Neural cell (in vitro differentiated cells): ENCODE measurements at regions not wholly inside any gene's neighbourhood (a gene's known extent, or its start where the extent isn't known, plus 50 kb on each side); places are given as distances from the start of the nearest gene placed in this dataset.

Source experiments
- H2AFZ ChIP-seq: fragments of 200-600, 300-800 bp; sonication (generic), shearing (Covaris generic); 2 replicates; pipeline ENCODE4 v1.6.0; 2014; ENCODE audit warnings: low read depth, mild to moderate bottlenecking, antibody characterized with exemption, low read length, moderate library complexity
- H3F3A ChIP-seq: fragments of 200-600 bp; shearing (Covaris generic); 2 replicates; pipeline ENCODE4 v1.6.1; 2016; ENCODE audit warnings: mild to moderate bottlenecking, moderate library complexity, mixed read lengths, antibody characterized with exemption, low read length; ENCODE audit not compliant: insufficient read depth, poor library complexity, severe bottlenecking
- H3K27ac ChIP-seq: fragments of 200-600, 300-800 bp; sonication (generic), shearing (Covaris generic); 2 replicates; pipeline ENCODE4 v1.5.1; 2014; ENCODE audit warnings: mild to moderate bottlenecking, low read length, moderate library complexity
- H3K27me3 ChIP-seq: fragments of 300-800, 200-600 bp; sonication (generic), shearing (Covaris generic); 2 replicates; pipeline ENCODE4 v1.6.0; 2014; ENCODE audit warnings: mild to moderate bottlenecking, low read depth, low read length, moderate library complexity; ENCODE audit not compliant: insufficient read depth
- H3K36me3 ChIP-seq: fragments of 300-800, 200-600 bp; sonication (generic), shearing (Covaris generic); 2 replicates; pipeline ENCODE4 v1.5.1; 2014; ENCODE audit warnings: mild to moderate bottlenecking, antibody characterized with exemption, low read length, moderate library complexity; ENCODE audit not compliant: insufficient read depth
- H3K4me2 ChIP-seq: fragments of 300-800, 200-600 bp; sonication (generic), shearing (Covaris generic); 2 replicates; pipeline ENCODE4 v1.6.0; 2014; ENCODE audit warnings: mild to moderate bottlenecking, low read length
- H3K4me3 ChIP-seq: fragments of 300-800, 200-600 bp; sonication (generic), shearing (Covaris generic); 2 replicates; pipeline ENCODE4 v1.5.1; 2014; ENCODE audit warnings: mild to moderate bottlenecking, low read length, moderate library complexity
- H3K79me2 ChIP-seq: fragments of 200-600 bp; shearing (Covaris generic); replicated peaks from 2 replicates; pipeline ENCODE4 v1.6.0; 2014; ENCODE audit warnings: mild to moderate bottlenecking, low read length, moderate library complexity; ENCODE audit not compliant: insufficient read depth
- H3K9ac ChIP-seq: fragments of 300-800, 200-600 bp; sonication (generic), shearing (Covaris generic); 2 replicates; pipeline ENCODE4 v1.6.1; 2016; ENCODE audit warnings: mild to moderate bottlenecking, low read length, mixed read lengths
- H3K9me2 ChIP-seq: fragments of 200-600 bp; shearing (Covaris generic); 2 replicates; pipeline ENCODE4 v1.6.1; 2016; ENCODE audit warnings: mild to moderate bottlenecking, low read length, mixed read lengths; ENCODE audit not compliant: insufficient read depth
- H3K9me3 ChIP-seq: fragments of 200-600, 300-800 bp; sonication (generic), shearing (Covaris generic); 2 replicates; pipeline ENCODE4 v1.6.1; 2016; ENCODE audit warnings: mild to moderate bottlenecking, mixed run types, low read length, moderate library complexity, mixed read lengths
- H4K20me1 ChIP-seq: fragments of 200-600 bp; shearing (Covaris generic); 2 replicates; pipeline ENCODE4 v1.6.1; 2016; ENCODE audit warnings: mild to moderate bottlenecking, mixed run types; ENCODE audit not compliant: insufficient read depth
- EP300 ChIP-seq: fragments of 450-650 bp; conservative IDR thresholded peaks from 2 replicates; pipeline ENCODE4 v1.6.1; 2014; ENCODE audit warnings: antibody characterized with exemption, mild to moderate bottlenecking, moderate library complexity; ENCODE audit not compliant: poor library complexity, severe bottlenecking
- EZH2 ChIP-seq: fragments of 200-600, 300-800 bp; shearing (Covaris generic), sonication (generic); IDR thresholded peaks from 2 replicates; pipeline ENCODE4 v1.6.1; 2014; ENCODE audit warnings: antibody characterized with exemption, low read length, borderline replicate concordance, mild to moderate bottlenecking; ENCODE audit not compliant: insufficient read depth, poor library complexity, severe bottlenecking
- MXI1 ChIP-seq: fragments of 450-650 bp; conservative IDR thresholded peaks from 2 replicates; pipeline ENCODE4 v1.6.1; 2014; ENCODE audit warnings: antibody characterized with exemption, mild to moderate bottlenecking; ENCODE audit not compliant: poor library complexity, severe bottlenecking
- POLR2AphosphoS5 ChIP-seq: IDR thresholded peaks from 2 replicates; pipeline ENCODE4 v1.6.1; 2012
- RAD21 ChIP-seq: fragments of 450-650 bp; conservative IDR thresholded peaks from 2 replicates; pipeline ENCODE4 v1.6.1; 2014; ENCODE audit warnings: antibody characterized with exemption, mild to moderate bottlenecking, moderate library complexity
- REST ChIP-seq: IDR thresholded peaks from 2 replicates; pipeline ENCODE4 v1.6.1; 2012; ENCODE audit warnings: borderline replicate concordance
- SMC3 ChIP-seq: fragments of 450-650 bp; conservative IDR thresholded peaks from 2 replicates; pipeline ENCODE4 v1.6.1; 2014; ENCODE audit warnings: antibody characterized with exemption, mild to moderate bottlenecking, moderate library complexity; ENCODE audit not compliant: poor library complexity
- TAF1 ChIP-seq: IDR thresholded peaks from 2 replicates; pipeline ENCODE4 v1.6.1; 2012; ENCODE audit warnings: low read depth
- TF ChIP-seq, protein P1 (sequence below): fragments of 450-650 bp; IDR thresholded peaks from 2 replicates; pipeline ENCODE4 v1.5.1; 2014; ENCODE audit warnings: antibody characterized with exemption, mild to moderate bottlenecking, moderate library complexity; ENCODE audit not compliant: poor library complexity, severe bottlenecking

DNA sequence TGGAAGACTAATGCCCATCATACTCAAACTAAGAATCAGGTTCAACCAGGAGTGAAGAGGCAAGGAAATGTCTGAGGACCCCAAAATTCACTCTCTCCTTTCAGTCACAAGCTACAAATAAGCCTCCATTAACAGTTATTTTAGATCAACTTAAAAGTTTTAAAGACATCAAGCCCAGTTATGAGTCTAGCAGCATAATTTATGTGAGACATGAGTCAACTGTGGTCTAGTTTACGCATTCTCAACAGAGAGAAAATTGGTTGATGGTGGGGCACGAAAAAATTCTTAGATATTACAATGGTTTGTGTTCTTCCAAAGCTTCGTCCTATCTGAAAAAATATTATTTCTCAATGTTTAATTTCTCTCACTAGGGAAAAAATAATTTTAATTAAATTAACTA, 204.9 kb upstream of the NT5E start:
- H3K27ac ChIP-seq = no peak overlapping the region
- H3K9me3 ChIP-seq = no peaks in the 10 kb centered on the region
- no peak overlapping the region for H3K4me2 ChIP-seq
- no peak overlapping the region for H3K9ac ChIP-seq
- no peaks in the 10 kb centered on the region for H3F3A ChIP-seq
- H3K27me3 ChIP-seq = no peaks in the 10 kb centered on the region
- no peaks in the 10 kb centered on the region for H3K79me2 ChIP-seq
- TF ChIP-seq EP300 = no peak
- no peak for TF ChIP-seq EZH2
- TF ChIP-seq TAF1 = no peak
- TF ChIP-seq REST = no peak
- no peak for TF ChIP-seq MXI1
- TF ChIP-seq POLR2AphosphoS5 = no peak
- TF ChIP-seq RAD21 = no peak
- TF ChIP-seq, protein P1, sequence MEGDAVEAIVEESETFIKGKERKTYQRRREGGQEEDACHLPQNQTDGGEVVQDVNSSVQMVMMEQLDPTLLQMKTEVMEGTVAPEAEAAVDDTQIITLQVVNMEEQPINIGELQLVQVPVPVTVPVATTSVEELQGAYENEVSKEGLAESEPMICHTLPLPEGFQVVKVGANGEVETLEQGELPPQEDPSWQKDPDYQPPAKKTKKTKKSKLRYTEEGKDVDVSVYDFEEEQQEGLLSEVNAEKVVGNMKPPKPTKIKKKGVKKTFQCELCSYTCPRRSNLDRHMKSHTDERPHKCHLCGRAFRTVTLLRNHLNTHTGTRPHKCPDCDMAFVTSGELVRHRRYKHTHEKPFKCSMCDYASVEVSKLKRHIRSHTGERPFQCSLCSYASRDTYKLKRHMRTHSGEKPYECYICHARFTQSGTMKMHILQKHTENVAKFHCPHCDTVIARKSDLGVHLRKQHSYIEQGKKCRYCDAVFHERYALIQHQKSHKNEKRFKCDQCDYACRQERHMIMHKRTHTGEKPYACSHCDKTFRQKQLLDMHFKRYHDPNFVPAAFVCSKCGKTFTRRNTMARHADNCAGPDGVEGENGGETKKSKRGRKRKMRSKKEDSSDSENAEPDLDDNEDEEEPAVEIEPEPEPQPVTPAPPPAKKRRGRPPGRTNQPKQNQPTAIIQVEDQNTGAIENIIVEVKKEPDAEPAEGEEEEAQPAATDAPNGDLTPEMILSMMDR = no peak
- TF ChIP-seq SMC3 = no peak
- H3K4me3 ChIP-seq = no peak overlapping the region
- no peak overlapping the region for H2AFZ ChIP-seq
- no peaks in the 10 kb centered on the region for H4K20me1 ChIP-seq
- H3K9me2 ChIP-seq = no peaks in the 10 kb centered on the region
- no peaks in the 10 kb centered on the region for H3K36me3 ChIP-seq

DNA sequence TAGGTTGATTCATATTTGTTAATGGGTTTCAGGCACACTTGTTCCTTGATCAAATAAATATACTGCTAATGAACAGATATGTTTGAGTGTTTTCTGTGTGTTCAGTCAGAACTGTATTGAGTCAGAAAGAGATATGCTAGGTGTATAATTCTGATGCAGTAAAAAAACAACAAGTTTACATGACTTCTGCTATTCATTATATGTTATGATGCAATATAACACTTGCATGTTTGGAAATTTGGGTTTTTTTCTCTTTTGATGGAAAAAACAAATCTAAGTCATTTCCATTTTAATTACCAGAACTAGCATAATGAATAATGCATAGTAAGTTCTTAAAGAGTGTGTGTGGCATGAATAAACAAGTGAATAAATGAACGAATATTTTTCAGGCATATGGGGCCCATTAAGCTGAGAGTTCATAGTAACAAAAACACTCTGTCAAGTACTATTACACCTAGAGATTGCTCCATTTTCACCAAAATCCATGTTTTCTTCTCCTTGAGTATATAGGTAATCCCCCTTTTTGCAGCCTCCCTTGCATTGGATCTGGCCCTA, 208.3 kb upstream of the NT5E start:
- TF ChIP-seq EZH2 (no peak), RAD21 (no peak), POLR2AphosphoS5 (no peak)
- TF ChIP-seq, protein P1 = no peak
- H3K9me2 ChIP-seq = no peaks in the 10 kb centered on the region
- H4K20me1 ChIP-seq = no peaks in the 10 kb centered on the region
- no peaks in the 10 kb centered on the region for H3K27me3 ChIP-seq
- H3K9me3 ChIP-seq = no peaks in the 10 kb centered on the region
- no peaks in the 10 kb centered on the region for H3F3A ChIP-seq
- no peaks in the 10 kb centered on the region for H3K79me2 ChIP-seq
- H3K27ac ChIP-seq = no peak overlapping the region
- H3K36me3 ChIP-seq = no peaks in the 10 kb centered on the region
- no peak overlapping the region for H2AFZ ChIP-seq
- H3K4me3 ChIP-seq = no peak overlapping the region
- no peak overlapping the region for H3K9ac ChIP-seq
- H3K4me2 ChIP-seq = no peak overlapping the region
